PC-3 (cell line): ENCODE measurements at regions not wholly inside any gene's neighbourhood (a gene's known extent, or its start where the extent isn't known, plus 50 kb on each side); places are given as distances from the start of the nearest gene placed in this dataset.

ENCODE experiments used
- EZH2 ChIP-seq: fragments of 300-600 bp; sonication (generic); IDR thresholded peaks from one replicate; pipeline ENCODE4 v1.6.1; 2017; ENCODE audit warnings: antibody characterized with exemption, mild to moderate bottlenecking, low read length; ENCODE audit not compliant: unreplicated experiment
- TF ChIP-seq, protein P1 (sequence below): fragments of 300-600 bp; sonication (generic); conservative IDR thresholded peaks from 2 replicates; pipeline ENCODE4 v1.5.1; 2017; ENCODE audit warnings: antibody characterized with exemption, low read depth, mild to moderate bottlenecking, low read length

DNA sequence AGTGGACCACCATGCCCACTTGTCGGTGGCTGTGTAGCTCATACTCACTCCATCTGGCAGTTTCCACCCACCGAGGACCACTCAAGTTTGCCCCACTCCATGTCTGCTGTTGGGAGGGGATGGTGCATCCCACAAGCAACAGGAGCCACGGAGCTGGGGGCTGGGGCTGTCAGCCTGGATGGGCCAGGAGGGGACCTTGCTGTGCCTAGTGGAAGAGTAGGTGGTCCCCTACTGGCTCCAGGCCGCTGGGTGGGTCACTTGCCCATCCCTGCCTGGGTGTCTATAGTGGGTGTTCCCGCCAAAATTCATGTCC lies 57.0 kb downstream of the SMIM38 start:
- TF ChIP-seq, protein P1, sequence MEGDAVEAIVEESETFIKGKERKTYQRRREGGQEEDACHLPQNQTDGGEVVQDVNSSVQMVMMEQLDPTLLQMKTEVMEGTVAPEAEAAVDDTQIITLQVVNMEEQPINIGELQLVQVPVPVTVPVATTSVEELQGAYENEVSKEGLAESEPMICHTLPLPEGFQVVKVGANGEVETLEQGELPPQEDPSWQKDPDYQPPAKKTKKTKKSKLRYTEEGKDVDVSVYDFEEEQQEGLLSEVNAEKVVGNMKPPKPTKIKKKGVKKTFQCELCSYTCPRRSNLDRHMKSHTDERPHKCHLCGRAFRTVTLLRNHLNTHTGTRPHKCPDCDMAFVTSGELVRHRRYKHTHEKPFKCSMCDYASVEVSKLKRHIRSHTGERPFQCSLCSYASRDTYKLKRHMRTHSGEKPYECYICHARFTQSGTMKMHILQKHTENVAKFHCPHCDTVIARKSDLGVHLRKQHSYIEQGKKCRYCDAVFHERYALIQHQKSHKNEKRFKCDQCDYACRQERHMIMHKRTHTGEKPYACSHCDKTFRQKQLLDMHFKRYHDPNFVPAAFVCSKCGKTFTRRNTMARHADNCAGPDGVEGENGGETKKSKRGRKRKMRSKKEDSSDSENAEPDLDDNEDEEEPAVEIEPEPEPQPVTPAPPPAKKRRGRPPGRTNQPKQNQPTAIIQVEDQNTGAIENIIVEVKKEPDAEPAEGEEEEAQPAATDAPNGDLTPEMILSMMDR: no peak
- no peak for TF ChIP-seq EZH2
